ENCODE measurements at regions not wholly inside any gene's neighbourhood (a gene's known extent, or its start where the extent isn't known, plus 50 kb on each side); places are given as distances from the start of the nearest gene placed in this dataset.

GRCh38 chr6:108751851-108752732 lies 96.1 kb upstream of the ARMC2 start:
- H3K9me3 ChIP-seq (ENCODE audit: control insufficient read depth in 3 of 3, low read length in 3 of 3): no peaks in the 10 kb centered on the region
- H3K4me1 ChIP-seq (ENCODE audit: control insufficient read depth in 3 of 3, insufficient read depth in 3 of 3, low read length in 3 of 3): peaks cover 0 to 13% (median 3%) of the 10 kb centered on the region in 3 donors
- no peak overlapping the region for H3K9ac ChIP-seq (ENCODE audit: low read depth in 1 of 3, low read length in 3 of 3)
- no peak overlapping the region for H3K27ac ChIP-seq (ENCODE audit: low read depth, low read length)
- H3K4me3 ChIP-seq (ENCODE audit: low read length in 3 of 3): no peak overlapping the region
- no peaks in the 10 kb centered on the region for H3K27me3 ChIP-seq (ENCODE audit: control insufficient read depth in 3 of 3, insufficient read depth in 3 of 3, low read length in 3 of 3)
- H3K36me3 ChIP-seq (ENCODE audit: control insufficient read depth in 3 of 3, insufficient read depth in 3 of 3, low read length in 3 of 3): no peaks in the 10 kb centered on the region

DNA sequence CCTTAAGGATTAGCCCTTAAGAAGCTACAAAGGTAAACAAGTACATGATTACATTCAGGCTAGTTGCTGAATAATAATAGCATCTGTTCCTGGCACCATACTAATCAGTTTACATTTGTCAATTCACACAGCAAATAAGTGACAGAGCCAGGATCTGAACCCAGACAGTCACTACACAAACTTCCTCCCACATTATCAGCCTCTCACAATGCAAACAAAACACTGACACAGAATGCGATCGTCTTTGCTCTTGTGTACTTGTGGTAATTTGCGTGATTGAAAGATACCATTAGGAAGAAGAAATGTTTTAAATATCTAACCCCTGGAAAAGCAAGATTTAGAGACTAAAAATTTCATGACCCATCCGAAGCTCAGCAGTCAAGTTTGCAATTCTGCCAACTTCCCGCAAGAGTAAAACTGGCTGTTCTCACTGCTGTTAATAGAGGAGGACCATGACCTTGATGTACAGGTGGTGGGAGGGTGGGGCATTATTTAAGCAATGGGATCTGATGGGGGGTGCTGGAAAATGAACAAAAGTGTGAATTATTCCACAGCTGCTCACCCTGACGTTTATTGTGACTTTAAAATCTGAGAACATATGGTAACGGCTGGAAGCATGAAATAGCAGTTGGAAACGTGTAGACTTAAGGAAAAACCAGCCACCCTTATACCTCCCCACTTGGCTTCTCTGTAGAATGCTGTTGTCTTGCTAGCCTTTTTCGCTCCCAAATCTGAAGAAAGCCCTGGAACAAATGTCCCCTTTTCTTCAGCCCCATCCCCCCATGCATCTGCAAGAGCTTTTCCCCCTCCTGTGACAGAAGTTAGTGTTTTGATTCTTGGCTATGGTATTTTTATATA lies 95.3 kb upstream of the ARMC2 start:
- H3K27me3 ChIP-seq (ENCODE audit: control insufficient read depth in 3 of 3, insufficient read depth in 3 of 3, low read length in 3 of 3): no peaks in the 10 kb centered on the region
- no peaks in the 10 kb centered on the region for H3K9me3 ChIP-seq (ENCODE audit: control insufficient read depth in 3 of 3, low read length in 3 of 3)
- peaks cover 0 to 13% (median 3%) of the 10 kb centered on the region in 3 donors for H3K4me1 ChIP-seq (ENCODE audit: control insufficient read depth in 3 of 3, insufficient read depth in 3 of 3, low read length in 3 of 3)
- H3K36me3 ChIP-seq (ENCODE audit: control insufficient read depth in 3 of 3, insufficient read depth in 3 of 3, low read length in 3 of 3): no peaks in the 10 kb centered on the region
- H3K27ac ChIP-seq (ENCODE audit: low read depth, low read length): no peak overlapping the region
- no peak overlapping the region for H3K4me3 ChIP-seq (ENCODE audit: low read length in 3 of 3)
- no peak overlapping the region for H3K9ac ChIP-seq (ENCODE audit: low read depth in 1 of 3, low read length in 3 of 3)

DNA sequence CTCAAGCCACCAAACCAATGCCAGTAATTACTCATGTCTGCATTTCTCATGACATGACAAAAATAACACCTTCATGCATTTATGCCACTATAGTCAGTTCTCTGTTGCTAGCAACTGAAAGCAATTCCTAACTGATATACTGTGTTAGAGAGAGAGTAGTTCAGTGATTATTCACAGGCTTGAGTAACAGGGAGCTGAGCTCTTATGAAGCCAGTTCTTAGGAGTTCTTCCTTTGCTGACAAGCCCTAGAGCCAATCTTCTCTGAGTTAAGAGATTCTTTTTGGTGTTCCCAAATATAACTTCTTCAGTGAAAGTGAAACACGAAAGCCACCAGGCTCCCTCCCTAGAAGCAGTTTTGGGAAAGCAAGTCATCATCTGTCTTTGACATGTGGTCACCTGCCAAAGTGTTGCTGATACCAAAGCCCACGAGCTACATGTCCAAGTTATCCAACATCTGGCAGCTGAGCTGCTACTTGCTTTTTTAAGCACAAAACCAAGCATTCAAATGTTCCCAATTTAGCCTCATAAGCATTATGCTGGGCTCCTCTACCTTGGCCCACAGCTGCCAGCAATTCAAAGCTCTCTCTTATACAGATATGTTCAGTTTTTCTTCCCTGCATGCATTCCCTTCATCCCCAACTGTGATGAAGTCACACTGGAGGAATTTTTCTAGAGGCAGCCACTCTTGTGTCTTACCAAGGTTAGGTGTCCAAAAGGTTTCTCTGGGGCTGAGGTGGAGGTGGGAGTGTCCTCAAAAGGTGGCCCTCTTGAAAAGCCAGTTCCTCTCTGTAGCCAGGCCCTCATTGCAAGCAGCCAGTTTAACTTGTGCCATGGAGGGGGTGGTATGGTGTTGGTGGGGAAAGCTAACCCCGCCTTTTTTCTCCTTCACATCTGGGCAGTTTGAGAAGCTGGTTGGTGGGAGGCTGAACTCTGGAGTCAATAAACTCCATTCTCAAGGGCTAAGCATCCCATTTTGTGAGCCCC lies 92.7 kb upstream of the ARMC2 start:
- Histone ChIP-seq H3K9ac (ENCODE audit: low read depth in 1 of 3, low read length in 3 of 3) (peak overlapping the region in 1 of 3 donors; percentile 15), H3K4me3 (ENCODE audit: low read length in 3 of 3) (no peak overlapping the region), H3K27ac (ENCODE audit: low read depth, low read length) (no peak overlapping the region), H3K9me3 (ENCODE audit: control insufficient read depth in 3 of 3, low read length in 3 of 3) (no peaks in the 10 kb centered on the region), H3K4me1 (ENCODE audit: control insufficient read depth in 3 of 3, insufficient read depth in 3 of 3, low read length in 3 of 3) (peaks cover 6 to 21% (median 8%) of the 10 kb centered on the region in 3 donors), H3K27me3 (ENCODE audit: control insufficient read depth in 3 of 3, insufficient read depth in 3 of 3, low read length in 3 of 3) (no peaks in the 10 kb centered on the region), H3K36me3 (ENCODE audit: control insufficient read depth in 3 of 3, insufficient read depth in 3 of 3, low read length in 3 of 3) (no peaks in the 10 kb centered on the region)

- Histone ChIP-seq H3K4me1 (ENCODE audit: control insufficient read depth in 3 of 3, insufficient read depth in 3 of 3, low read length in 3 of 3) (peaks cover 9 to 30% (median 14%) of the 10 kb centered on the region in 3 donors), H3K9ac (ENCODE audit: low read depth in 1 of 3, low read length in 3 of 3) (no peak overlapping the region), H3K9me3 (ENCODE audit: control insufficient read depth in 3 of 3, low read length in 3 of 3) (no peaks in the 10 kb centered on the region), H3K27ac (ENCODE audit: low read depth, low read length) (no peak overlapping the region), H3K27me3 (ENCODE audit: control insufficient read depth in 3 of 3, insufficient read depth in 3 of 3, low read length in 3 of 3) (no peaks in the 10 kb centered on the region), H3K36me3 (ENCODE audit: control insufficient read depth in 3 of 3, insufficient read depth in 3 of 3, low read length in 3 of 3) (no peaks in the 10 kb centered on the region), H3K4me3 (ENCODE audit: low read length in 3 of 3) (no peak overlapping the region)
Observed at GRCh38 chr6:108757357-108757756, 90.9 kb upstream of the ARMC2 start.

- Histone ChIP-seq H3K27ac (ENCODE audit: low read depth, low read length) (no peak overlapping the region), H3K4me3 (ENCODE audit: low read length in 3 of 3) (no peak overlapping the region), H3K9me3 (ENCODE audit: control insufficient read depth in 3 of 3, low read length in 3 of 3) (no peaks in the 10 kb centered on the region), H3K9ac (ENCODE audit: low read depth in 1 of 3, low read length in 3 of 3) (no peak overlapping the region), H3K36me3 (ENCODE audit: control insufficient read depth in 3 of 3, insufficient read depth in 3 of 3, low read length in 3 of 3) (no peaks in the 10 kb centered on the region), H3K27me3 (ENCODE audit: control insufficient read depth in 3 of 3, insufficient read depth in 3 of 3, low read length in 3 of 3) (no peaks in the 10 kb centered on the region), H3K4me1 (ENCODE audit: control insufficient read depth in 3 of 3, insufficient read depth in 3 of 3, low read length in 3 of 3) (peaks cover 9 to 30% (median 14%) of the 10 kb centered on the region in 3 donors)
Observed at GRCh38 chr6:108758884-108759283, 89.3 kb upstream of the ARMC2 start.

GRCh38 chr6:108760126-108761050 lies 87.8 kb upstream of the ARMC2 start:
- H3K4me3 ChIP-seq (ENCODE audit: low read length in 3 of 3): no peak overlapping the region
- peak overlapping the region; percentile 8 for H3K27ac ChIP-seq (ENCODE audit: low read depth, low read length)
- peak overlapping the region in 2 of 3 donors; percentile 36 to 42 for H3K9ac ChIP-seq (ENCODE audit: low read depth in 1 of 3, low read length in 3 of 3)
- no peaks in the 10 kb centered on the region for H3K9me3 ChIP-seq (ENCODE audit: control insufficient read depth in 3 of 3, low read length in 3 of 3)
- H3K36me3 ChIP-seq (ENCODE audit: control insufficient read depth in 3 of 3, insufficient read depth in 3 of 3, low read length in 3 of 3): no peaks in the 10 kb centered on the region
- H3K27me3 ChIP-seq (ENCODE audit: control insufficient read depth in 3 of 3, insufficient read depth in 3 of 3, low read length in 3 of 3): no peaks in the 10 kb centered on the region
- peaks cover 9 to 28% (median 18%) of the 10 kb centered on the region in 3 donors for H3K4me1 ChIP-seq (ENCODE audit: control insufficient read depth in 3 of 3, insufficient read depth in 3 of 3, low read length in 3 of 3)

DNA sequence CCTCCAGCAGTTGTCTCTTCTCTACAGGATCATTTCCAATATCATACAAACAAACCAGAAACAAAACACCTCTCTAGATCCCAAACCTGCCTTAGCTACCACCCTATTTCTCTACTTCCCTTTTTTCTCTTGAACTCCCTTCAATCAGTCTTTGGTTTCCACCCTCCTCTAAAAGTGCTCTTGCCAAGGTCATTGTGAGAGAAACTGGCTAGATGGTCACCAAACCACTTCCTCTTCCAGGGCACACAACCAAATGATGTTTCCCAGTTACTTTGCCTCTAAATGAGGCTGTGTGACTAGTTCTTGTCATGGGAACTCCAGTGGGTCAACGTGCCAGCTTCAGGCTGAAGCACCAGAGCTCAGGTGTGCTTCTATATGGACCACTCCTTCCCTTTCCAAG lies 85.8 kb upstream of the ARMC2 start:
- Histone ChIP-seq H3K27ac (ENCODE audit: low read depth, low read length) (no peak overlapping the region), H3K9ac (ENCODE audit: low read depth in 1 of 3, low read length in 3 of 3) (no peak overlapping the region), H3K27me3 (ENCODE audit: control insufficient read depth in 3 of 3, insufficient read depth in 3 of 3, low read length in 3 of 3) (no peaks in the 10 kb centered on the region), H3K9me3 (ENCODE audit: control insufficient read depth in 3 of 3, low read length in 3 of 3) (no peaks in the 10 kb centered on the region), H3K4me1 (ENCODE audit: control insufficient read depth in 3 of 3, insufficient read depth in 3 of 3, low read length in 3 of 3) (peaks cover 6 to 18% (median 17%) of the 10 kb centered on the region in 3 donors), H3K36me3 (ENCODE audit: control insufficient read depth in 3 of 3, insufficient read depth in 3 of 3, low read length in 3 of 3) (no peaks in the 10 kb centered on the region), H3K4me3 (ENCODE audit: low read length in 3 of 3) (no peak overlapping the region)

DNA sequence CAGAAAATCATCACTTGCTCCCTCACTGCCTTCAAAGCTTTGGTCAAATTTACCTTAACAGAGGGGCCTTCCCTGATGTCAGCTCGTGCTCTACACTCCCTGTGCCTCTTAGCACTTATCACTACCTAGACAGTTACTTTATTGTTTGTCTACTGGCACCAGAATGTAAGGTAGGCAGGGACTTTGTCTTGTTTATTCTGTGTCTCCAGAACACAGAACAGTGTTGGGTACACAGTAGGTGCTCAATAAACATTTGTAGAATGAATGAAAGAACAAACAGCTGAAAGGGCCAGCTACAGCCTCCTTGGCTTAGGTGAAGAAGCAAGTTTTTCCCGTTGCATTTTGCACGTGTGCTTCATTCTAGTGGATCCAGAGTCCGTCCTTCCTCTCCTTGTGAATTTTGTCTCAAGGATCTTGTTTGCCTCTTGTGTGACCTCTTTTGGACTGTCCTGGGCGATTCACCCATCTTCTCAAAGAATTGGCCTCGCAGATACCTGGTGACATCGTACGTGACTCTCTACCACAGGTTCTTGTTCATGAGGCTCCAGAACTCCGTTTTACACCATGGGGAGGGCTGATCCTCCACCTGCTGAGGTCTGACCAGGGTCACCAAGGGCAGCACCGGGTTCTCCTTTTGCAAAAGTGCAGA lies 84.2 kb upstream of the ARMC2 start:
- Histone ChIP-seq H3K9ac (ENCODE audit: low read depth in 1 of 3, low read length in 3 of 3) (no peak overlapping the region), H3K9me3 (ENCODE audit: control insufficient read depth in 3 of 3, low read length in 3 of 3) (no peaks in the 10 kb centered on the region), H3K36me3 (ENCODE audit: control insufficient read depth in 3 of 3, insufficient read depth in 3 of 3, low read length in 3 of 3) (no peaks in the 10 kb centered on the region), H3K27me3 (ENCODE audit: control insufficient read depth in 3 of 3, insufficient read depth in 3 of 3, low read length in 3 of 3) (no peaks in the 10 kb centered on the region), H3K4me1 (ENCODE audit: control insufficient read depth in 3 of 3, insufficient read depth in 3 of 3, low read length in 3 of 3) (peaks cover 6 to 18% (median 17%) of the 10 kb centered on the region in 3 donors), H3K27ac (ENCODE audit: low read depth, low read length) (no peak overlapping the region), H3K4me3 (ENCODE audit: low read length in 3 of 3) (no peak overlapping the region)

Measured in skeletal muscle tissue (tissue), 3 donors.